Activated CD4-positive, alpha-beta T cell treated with anti-CD3 and anti-CD28 coated beads, Interleukin-2, amount 10 ng/mL, durations not matched to agents 24 days and 14 days (primary cell): ENCODE measurements at regions not wholly inside any gene's neighbourhood (a gene's known extent, or its start where the extent isn't known, plus 50 kb on each side); places are given as distances from the start of the nearest gene placed in this dataset.
"Not testable (repeated sequence)": the region's sequence is repeated elsewhere in the genome, so short reads cannot be mapped to it uniquely, and the experiment has no call there.

Source experiments
- DNase-seq: peaks from one replicate; pipeline ENCODE4 v3.0.0; 2022
- H3K27ac Mint-ChIP-seq: one replicate; pipeline ENCODE4 v1.8.0; 2022; ENCODE audit warnings: mild to moderate bottlenecking, mixed read lengths
- H3K27me3 Mint-ChIP-seq: one replicate; pipeline ENCODE4 v1.8.0; 2022; ENCODE audit warnings: mixed read lengths
- H3K36me3 Mint-ChIP-seq: one replicate; pipeline ENCODE4 v1.8.0; 2022; ENCODE audit warnings: low read depth, mild to moderate bottlenecking, mixed read lengths
- H3K4me1 Mint-ChIP-seq: one replicate; pipeline ENCODE4 v1.8.0; 2021; ENCODE audit warnings: mixed read lengths
- H3K4me3 Mint-ChIP-seq: one replicate; pipeline ENCODE4 v1.8.0; 2022; ENCODE audit warnings: mild to moderate bottlenecking, moderate library complexity, mixed read lengths
- H3K9me3 Mint-ChIP-seq: one replicate; pipeline ENCODE4 v1.8.0; 2021; ENCODE audit warnings: mixed read lengths
- intact Hi-C: fragments of 100-400 bp; cut with micrococcal nuclease; formaldehyde crosslinking; loops from one replicate; pipeline ENCODE4 v1.15.1; 2023

GRCh38 chr6:153412519-153412918 lies 281.4 kb upstream of the RGS17 start:
- Mint-ChIP-seq H3K4me1 (no peaks in the 10 kb centered on the region), H3K36me3 (no peaks in the 10 kb centered on the region), H3K9me3 (no peaks in the 10 kb centered on the region), H3K27ac (no peak overlapping the region), H3K4me3 (no peak overlapping the region), H3K27me3 (no peaks in the 10 kb centered on the region)
- no peak for DNase-seq
- intact Hi-C loops: no loop called here

GRCh38 chr6:153411070-153411648 lies 280.1 kb upstream of the RGS17 start:
- Mint-ChIP-seq H3K4me1 (no peaks in the 10 kb centered on the region), H3K27ac (no peak overlapping the region), H3K27me3 (no peaks in the 10 kb centered on the region), H3K9me3 (no peaks in the 10 kb centered on the region), H3K36me3 (no peaks in the 10 kb centered on the region), H3K4me3 (no peak overlapping the region)
- DNase-seq: no peak
- intact Hi-C loops: no loop called here

DNA sequence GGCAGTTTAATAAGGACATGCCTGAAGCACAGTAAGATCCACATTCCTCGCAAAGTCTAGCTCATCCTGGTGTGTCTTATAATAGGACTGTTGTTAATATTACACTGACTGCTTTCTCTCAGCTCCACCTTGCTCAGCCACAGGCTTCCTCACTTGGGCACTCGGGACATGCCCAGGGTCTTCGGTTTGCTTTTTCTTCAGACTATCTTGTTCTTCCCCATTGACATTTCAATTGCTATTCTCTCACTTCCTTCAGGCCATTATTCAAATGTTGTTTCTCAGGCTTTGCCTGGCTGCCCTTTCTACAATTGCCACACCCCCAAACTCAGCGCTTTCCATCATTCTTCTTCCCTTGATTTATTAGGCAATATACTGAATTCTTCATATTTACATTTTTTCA lies 274.8 kb upstream of the RGS17 start:
- Mint-ChIP-seq H3K9me3 (peaks cover 3% of the 10 kb centered on the region), H3K4me3 (no peak overlapping the region), H3K27ac (no peak overlapping the region), H3K4me1 (no peaks in the 10 kb centered on the region), H3K27me3 (no peaks in the 10 kb centered on the region), H3K36me3 (no peaks in the 10 kb centered on the region)
- intact Hi-C loops: no loop called here
- DNase-seq: no peak

GRCh38 chr6:153401751-153402150 lies 270.7 kb upstream of the RGS17 start:
- H3K27me3 Mint-ChIP-seq: no peaks in the 10 kb centered on the region
- DNase-seq: no peak
- H3K4me1 Mint-ChIP-seq: no peaks in the 10 kb centered on the region
- H3K9me3 Mint-ChIP-seq: peaks cover 3% of the 10 kb centered on the region
- no peak overlapping the region for H3K27ac Mint-ChIP-seq
- H3K4me3 Mint-ChIP-seq: no peak overlapping the region
- H3K36me3 Mint-ChIP-seq: no peaks in the 10 kb centered on the region
- intact Hi-C loops: no loop called here

DNA sequence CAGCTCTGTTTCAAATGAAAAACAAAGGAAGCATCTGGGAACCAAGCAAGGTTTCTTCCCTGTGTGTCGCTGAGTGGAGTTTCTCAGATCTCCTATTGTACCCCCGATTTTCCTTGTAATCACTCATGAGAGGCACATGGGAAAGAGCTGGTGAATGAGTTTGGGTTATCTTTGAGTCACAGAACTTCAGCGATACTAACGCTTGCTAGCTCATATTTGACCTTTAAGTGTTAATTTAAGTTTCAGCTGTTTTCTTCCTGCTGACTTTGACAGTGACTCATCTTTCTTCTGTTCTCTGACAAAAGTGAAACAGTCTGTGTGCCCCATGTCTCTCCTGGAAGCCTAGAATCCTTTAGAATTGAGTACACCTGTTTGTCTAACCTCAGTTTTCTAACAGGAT lies 261.1 kb upstream of the RGS17 start:
- H3K27ac Mint-ChIP-seq: no peak overlapping the region
- H3K27me3 Mint-ChIP-seq: no peaks in the 10 kb centered on the region
- no peaks in the 10 kb centered on the region for H3K4me1 Mint-ChIP-seq
- intact Hi-C loops: no loop called here
- no peaks in the 10 kb centered on the region for H3K36me3 Mint-ChIP-seq
- peaks cover 4% of the 10 kb centered on the region for H3K9me3 Mint-ChIP-seq
- DNase-seq: no peak
- no peak overlapping the region for H3K4me3 Mint-ChIP-seq

GRCh38 chr6:153373869-153374268 lies 242.8 kb upstream of the RGS17 start:
- Mint-ChIP-seq H3K27me3 (no peaks in the 10 kb centered on the region), H3K4me1 (peaks cover 3% of the 10 kb centered on the region), H3K36me3 (no peaks in the 10 kb centered on the region), H3K27ac (no peak overlapping the region), H3K9me3 (no peaks in the 10 kb centered on the region), H3K4me3 (no peak overlapping the region)
- DNase-seq: no peak
- intact Hi-C loops: no loop called here

GRCh38 chr6:153368131-153368530 lies 237.0 kb upstream of the RGS17 start:
- Mint-ChIP-seq H3K36me3 (no peaks in the 10 kb centered on the region), H3K4me3 (no peak overlapping the region), H3K27me3 (no peaks in the 10 kb centered on the region), H3K27ac (no peak overlapping the region), H3K9me3 (no peaks in the 10 kb centered on the region), H3K4me1 (peaks cover 3% of the 10 kb centered on the region)
- DNase-seq: no peak
- intact Hi-C loops: no loop called here

DNA sequence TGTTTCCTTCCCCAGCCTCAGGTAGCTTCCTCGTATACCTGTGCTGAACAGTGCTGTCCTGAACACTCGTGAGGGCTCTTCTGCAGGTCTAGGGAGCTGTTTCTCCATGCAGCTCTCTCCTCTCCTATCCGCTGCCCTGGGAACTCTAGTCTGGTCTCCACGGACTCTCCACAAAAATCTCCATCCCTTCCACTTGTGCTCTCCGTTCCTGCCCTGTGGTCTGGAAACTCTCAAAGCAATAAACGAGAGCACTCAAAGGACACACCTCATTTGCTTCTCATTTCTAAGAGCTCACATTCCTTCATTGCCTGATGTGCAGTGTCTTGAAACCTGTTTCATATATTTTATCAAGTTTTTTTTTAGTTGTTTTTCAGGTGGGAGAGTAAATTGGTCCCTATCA lies 235.9 kb upstream of the RGS17 start:
- Mint-ChIP-seq H3K27ac (no peak overlapping the region), H3K9me3 (no peaks in the 10 kb centered on the region), H3K36me3 (no peaks in the 10 kb centered on the region), H3K4me1 (no peaks in the 10 kb centered on the region), H3K4me3 (no peak overlapping the region), H3K27me3 (no peaks in the 10 kb centered on the region)
- intact Hi-C loops: no loop called here
- DNase-seq: no peak

GRCh38 chr6:153357391-153357790 lies 226.3 kb upstream of the RGS17 start:
- no peaks in the 10 kb centered on the region for H3K9me3 Mint-ChIP-seq
- H3K27ac Mint-ChIP-seq: no peak overlapping the region
- intact Hi-C loops: no loop called here
- DNase-seq: no peak
- H3K36me3 Mint-ChIP-seq: no peaks in the 10 kb centered on the region
- H3K4me1 Mint-ChIP-seq: no peaks in the 10 kb centered on the region
- H3K4me3 Mint-ChIP-seq: no peak overlapping the region
- no peaks in the 10 kb centered on the region for H3K27me3 Mint-ChIP-seq

DNA sequence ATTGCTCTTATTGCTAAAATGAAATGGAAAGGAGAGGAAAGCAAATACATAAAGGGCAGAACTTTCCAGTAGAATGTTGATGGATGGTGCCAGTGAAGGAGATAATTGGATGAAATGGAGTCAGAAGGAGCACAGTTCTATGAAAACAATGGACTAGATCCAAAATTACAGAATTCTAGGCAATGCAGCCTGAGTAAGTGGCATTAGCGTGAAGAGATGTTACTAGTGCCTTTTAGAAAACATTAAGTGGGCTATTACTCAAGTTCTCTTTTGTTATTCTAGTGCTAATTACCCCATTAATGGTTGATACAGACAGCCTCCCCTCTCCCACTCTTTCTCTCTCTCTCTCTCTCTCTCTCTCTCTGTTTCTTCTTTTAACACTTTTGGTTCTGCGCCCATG lies 209.5 kb upstream of the RGS17 start:
- H3K9me3 Mint-ChIP-seq: no peaks in the 10 kb centered on the region
- no peak overlapping the region for H3K4me3 Mint-ChIP-seq
- H3K27ac Mint-ChIP-seq: no peak overlapping the region
- H3K27me3 Mint-ChIP-seq: no peaks in the 10 kb centered on the region
- no peaks in the 10 kb centered on the region for H3K36me3 Mint-ChIP-seq
- no peaks in the 10 kb centered on the region for H3K4me1 Mint-ChIP-seq
- DNase-seq: no peak
- intact Hi-C loops: no loop called here

DNA sequence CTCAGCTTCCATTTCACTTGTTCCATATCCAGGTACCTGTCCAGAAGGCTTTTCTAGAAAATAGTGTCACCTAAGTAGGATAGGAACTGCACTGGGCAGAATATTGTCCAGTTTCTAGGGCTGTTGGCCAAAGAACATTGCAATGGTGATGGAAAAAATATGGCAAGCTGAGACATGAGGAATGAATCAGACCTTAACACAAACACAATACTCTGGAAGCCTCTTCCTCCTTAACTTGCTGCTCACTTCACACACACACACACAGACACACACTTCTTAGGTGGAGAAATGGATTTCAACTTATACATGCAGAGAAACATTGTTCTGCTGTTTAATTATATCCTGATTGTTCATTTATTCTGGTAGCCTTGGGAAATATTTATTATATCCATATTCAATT lies 203.0 kb upstream of the RGS17 start:
- H3K36me3 Mint-ChIP-seq: no peaks in the 10 kb centered on the region
- no peak overlapping the region for H3K4me3 Mint-ChIP-seq
- no peak for DNase-seq
- H3K4me1 Mint-ChIP-seq: no peaks in the 10 kb centered on the region
- no peak overlapping the region for H3K27ac Mint-ChIP-seq
- H3K9me3 Mint-ChIP-seq: no peaks in the 10 kb centered on the region
- H3K27me3 Mint-ChIP-seq: no peaks in the 10 kb centered on the region
- intact Hi-C loops: no loop called here

DNA sequence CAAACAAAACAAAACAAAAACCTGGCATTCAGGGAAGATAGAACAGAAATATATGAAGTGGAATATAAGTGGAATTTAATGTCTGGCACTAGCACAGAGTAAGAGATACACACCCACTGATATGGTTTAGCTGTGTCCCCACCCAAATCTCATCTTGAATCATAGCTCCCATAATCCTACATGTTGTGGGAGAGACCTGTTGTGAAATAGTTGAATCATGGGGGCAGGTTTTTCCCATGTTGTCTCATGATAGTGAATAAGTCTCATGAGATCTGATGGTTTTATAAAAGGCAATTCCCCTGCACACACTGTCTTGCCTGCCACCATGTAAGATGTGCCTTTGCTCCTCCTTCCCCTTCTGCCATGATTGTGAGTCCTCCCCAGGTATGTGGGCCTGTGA lies 200.1 kb upstream of the RGS17 start:
- H3K27ac Mint-ChIP-seq, DNase-seq, intact Hi-C loops, H3K9me3 Mint-ChIP-seq, H3K4me3 Mint-ChIP-seq, H3K4me1 Mint-ChIP-seq, H3K27me3 Mint-ChIP-seq, H3K36me3 Mint-ChIP-seq: not testable (repeated sequence)

DNA sequence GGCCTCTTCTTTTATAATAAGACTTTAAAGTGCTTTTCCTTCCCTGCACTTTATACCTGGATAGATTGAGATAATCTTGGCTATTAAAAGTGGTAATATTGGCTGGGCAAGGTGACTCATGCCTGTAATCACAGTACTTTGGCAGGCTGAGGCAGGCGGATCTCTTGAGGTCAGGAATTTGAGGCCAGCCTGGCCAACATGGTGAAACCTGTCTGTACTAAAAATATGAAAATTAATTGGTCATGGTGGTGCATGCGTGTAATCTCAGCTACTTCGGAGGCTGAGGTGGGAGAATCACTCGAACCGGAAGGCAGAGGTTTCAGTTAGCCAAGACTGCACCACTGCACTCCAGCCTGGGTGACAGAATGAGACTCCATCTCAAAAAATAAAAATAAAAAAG lies 197.1 kb upstream of the RGS17 start:
- no peaks in the 10 kb centered on the region for H3K4me1 Mint-ChIP-seq
- no peak overlapping the region for H3K27ac Mint-ChIP-seq
- no peak for DNase-seq
- no peaks in the 10 kb centered on the region for H3K27me3 Mint-ChIP-seq
- no peaks in the 10 kb centered on the region for H3K9me3 Mint-ChIP-seq
- intact Hi-C loops: no loop called here
- H3K36me3 Mint-ChIP-seq: no peaks in the 10 kb centered on the region
- H3K4me3 Mint-ChIP-seq: no peak overlapping the region

DNA sequence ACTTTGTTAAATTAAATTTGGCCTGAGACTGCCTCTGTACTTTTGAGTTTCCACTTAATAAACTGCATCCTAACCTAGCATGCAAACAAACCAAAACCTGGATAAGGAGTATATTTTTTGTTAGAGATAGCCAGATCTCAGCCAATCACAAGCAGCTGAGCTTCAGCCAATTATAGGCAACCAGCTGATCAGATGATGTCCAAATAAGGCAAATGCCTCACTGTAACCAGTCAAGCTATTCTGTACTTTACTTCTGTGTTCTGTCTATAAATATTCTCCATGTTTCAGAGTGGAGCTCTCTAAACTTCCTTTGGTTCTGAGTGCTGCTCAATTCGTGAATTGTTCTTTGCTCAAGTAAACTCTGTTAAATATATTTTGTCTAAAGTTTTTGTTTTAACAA lies 194.6 kb upstream of the RGS17 start:
- Mint-ChIP-seq H3K9me3 (no peaks in the 10 kb centered on the region), H3K27ac (no peak overlapping the region), H3K4me1 (no peaks in the 10 kb centered on the region), H3K4me3 (no peak overlapping the region), H3K36me3 (no peaks in the 10 kb centered on the region), H3K27me3 (no peaks in the 10 kb centered on the region)
- intact Hi-C loops: no loop called here
- no peak for DNase-seq

DNA sequence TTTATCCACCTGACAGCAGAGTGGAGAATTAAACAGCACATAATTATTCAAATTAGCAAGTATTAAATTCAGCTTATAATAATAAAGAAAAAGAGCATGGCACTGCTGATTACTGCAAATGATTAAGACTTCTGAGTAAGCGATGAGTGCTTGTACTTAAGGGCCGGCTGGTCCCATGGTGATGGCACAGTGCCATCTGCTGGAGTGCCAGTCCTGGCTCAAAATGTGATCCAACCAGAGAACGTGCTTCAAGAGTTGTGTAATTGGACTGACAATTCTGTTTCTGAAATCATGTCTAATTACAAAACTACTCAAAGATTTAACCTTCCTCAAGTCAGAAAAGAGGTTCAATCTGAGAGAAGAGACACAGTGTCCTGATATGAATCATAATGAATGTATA lies 181.6 kb upstream of the RGS17 start:
- H3K36me3 Mint-ChIP-seq: no peaks in the 10 kb centered on the region
- H3K9me3 Mint-ChIP-seq: no peaks in the 10 kb centered on the region

More for the DNA sequence above, 181.6 kb upstream of the RGS17 start:
- Mint-ChIP-seq H3K4me1 (no peaks in the 10 kb centered on the region), H3K27ac (no peak overlapping the region), H3K4me3 (no peak overlapping the region), H3K27me3 (no peaks in the 10 kb centered on the region)
- intact Hi-C loops: loop anchor here (2.0 to 10.0 kb wide), 3 partner anchors 82 to 448 kb away; no protein-coding TSS in a partner anchor
- DNase-seq: peak; percentile 72
